SKM-1 (cell line): ENCODE measurements at regions not wholly inside any gene's neighbourhood (a gene's known extent, or its start where the extent isn't known, plus 50 kb on each side); places are given as distances from the start of the nearest gene placed in this dataset.

Source experiments
- DNase-seq: peaks from one replicate; lab custom pipeline; 2025; ENCODE audit not compliant: unreplicated experiment; lab: John Stamatoyannopoulos, UW

- DNase-seq: no peak
Observed at GRCh38 chr20:51269671-51270070, 246.8 kb upstream of the KCNG1 start.

GRCh38 chr20:51267679-51268078 is 244.8 kb upstream of the KCNG1 start:
- no peak for DNase-seq

DNA sequence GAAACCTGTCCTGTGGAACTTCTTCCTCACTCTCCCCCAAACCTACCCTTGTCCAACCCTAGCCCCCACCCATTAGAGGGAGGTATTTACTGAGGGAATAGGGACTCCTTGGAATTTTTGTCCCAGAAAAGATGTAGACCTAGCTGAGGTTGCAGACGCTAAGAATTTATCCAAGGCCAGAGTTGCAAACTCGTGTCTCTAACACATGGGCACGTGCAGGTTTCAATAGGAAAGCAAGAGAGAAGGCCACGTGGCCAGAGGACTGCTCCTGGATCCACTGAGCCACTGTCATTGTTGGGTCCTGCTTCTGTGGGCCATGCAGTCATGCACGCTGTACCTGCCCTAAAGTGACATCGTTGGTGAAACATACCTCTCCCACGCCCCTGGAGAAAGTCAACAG is 243.4 kb upstream of the KCNG1 start:
- no peak for DNase-seq

DNA sequence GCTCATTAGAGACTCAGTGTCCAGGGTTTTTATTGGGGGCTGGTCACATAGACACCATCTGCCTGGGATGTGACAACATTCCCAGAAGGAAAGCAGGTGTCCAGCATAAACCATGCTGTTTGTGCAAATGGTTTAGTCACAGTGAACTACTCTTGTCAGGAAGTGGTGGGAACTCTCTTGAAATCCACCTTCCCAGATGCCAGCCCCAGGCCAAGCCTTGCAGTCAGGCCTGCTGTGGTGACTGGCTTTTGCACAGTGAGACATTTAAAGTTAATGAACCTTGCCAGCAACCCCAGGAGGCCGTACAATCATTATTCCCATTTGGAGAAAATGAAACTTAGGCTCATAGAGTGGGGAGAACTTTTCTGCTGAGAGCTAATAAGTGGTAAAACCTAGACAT is 242.5 kb upstream of the KCNG1 start:
- DNase-seq: no peak

- DNase-seq: no peak
Observed at GRCh38 chr20:51262240-51262639, 239.3 kb upstream of the KCNG1 start.

GRCh38 chr20:51259455-51259854 is 236.5 kb upstream of the KCNG1 start:
- no peak for DNase-seq

- DNase-seq: no peak
Observed at GRCh38 chr20:51258582-51259165, 235.8 kb upstream of the KCNG1 start.

GRCh38 chr20:51255417-51255816 is 232.5 kb upstream of the KCNG1 start:
- DNase-seq: no peak

DNA sequence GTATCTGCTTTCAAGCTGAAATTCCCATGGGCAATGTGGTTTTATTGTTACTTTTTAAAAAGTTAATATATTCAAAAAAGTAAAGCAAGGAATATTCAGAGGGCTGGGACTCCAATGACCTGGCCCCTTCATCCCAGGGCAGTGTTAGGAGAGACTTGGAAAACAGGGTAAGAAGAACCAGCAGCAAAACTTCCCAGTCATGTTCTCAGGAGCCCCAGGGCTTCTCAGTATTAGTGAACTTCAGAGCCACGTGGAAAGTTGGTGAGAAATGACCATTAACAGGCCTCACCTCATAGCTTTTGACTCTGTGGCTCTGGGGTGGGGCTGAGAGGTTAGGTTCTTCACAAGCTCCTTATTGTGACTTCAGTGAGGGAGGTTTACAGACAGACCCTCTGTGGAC is 230.4 kb upstream of the KCNG1 start:
- DNase-seq: no peak

DNA sequence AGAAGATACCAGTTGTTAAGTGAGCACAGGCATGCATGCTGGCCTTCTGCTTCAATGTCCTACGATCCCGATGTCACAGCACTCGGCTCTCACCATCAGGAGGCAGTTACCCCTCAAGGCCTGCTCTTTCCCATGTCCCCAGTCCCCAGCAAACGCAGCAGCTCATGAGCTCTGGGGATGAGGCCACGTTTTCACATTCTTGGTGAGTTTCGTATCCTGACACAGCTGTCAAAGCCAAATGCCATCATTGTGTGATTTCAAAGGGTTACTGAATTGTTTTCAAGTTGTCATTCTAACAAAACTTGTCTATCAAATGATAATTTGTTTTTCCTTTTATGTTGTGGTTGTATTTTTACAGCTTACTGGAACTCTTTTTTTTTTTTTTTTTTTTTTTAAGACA is 226.9 kb upstream of the KCNG1 start:
- DNase-seq: no peak

- no peak for DNase-seq
Observed at GRCh38 chr20:51249215-51249614, 226.3 kb upstream of the KCNG1 start.

DNA sequence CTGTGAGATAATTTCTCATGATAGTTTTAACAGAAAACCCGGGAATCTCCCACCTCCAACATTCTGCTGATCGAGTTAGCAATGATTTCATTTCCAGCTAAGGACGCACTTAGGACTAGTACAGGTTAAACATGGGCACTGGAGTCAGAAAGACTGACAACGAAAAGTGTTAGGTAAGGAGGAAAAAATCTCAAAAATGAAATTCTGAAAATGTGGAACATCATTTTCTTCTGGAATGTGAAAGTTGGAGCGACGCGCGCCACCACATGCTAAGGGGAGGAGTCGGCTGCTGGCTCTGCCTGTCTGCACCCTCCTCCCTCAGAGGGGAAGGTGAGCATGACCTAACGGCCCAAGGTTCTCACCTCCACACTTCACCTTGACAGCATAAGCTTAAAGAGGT is 221.6 kb upstream of the KCNG1 start:
- DNase-seq: no peak

DNA sequence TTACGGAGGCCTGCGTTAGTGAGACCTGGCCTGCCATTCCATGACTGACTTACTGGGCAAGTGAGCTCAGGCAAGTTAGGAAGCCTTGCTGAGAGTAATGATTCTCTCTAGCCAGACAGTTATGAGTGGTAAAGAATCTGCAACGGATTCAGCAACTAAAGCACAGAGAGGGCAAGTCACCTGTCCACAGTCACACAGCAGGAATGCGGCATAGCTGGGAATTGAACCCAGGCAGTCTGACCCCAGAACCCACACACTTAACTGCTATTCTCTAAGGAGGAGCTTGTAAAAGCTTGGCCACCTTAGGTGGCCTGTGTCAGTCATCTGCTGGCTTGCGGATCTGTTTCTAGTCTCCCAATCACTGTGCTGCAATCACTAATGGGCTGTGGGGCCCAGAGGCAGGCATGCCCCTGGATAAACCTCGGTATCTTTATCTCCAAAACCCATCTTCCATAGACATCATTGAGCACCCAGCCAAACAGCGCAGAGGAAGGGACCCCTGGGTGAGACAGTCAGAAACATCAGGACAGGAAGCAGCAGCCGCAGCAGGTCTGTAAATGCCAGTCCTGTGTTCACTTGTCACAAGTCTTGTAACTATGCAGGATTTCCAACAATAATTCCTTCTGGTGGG is 215.9 kb upstream of the KCNG1 start:
- DNase-seq: no peak

- no peak for DNase-seq
Observed at GRCh38 chr20:51237791-51238190, 214.9 kb upstream of the KCNG1 start.

DNA sequence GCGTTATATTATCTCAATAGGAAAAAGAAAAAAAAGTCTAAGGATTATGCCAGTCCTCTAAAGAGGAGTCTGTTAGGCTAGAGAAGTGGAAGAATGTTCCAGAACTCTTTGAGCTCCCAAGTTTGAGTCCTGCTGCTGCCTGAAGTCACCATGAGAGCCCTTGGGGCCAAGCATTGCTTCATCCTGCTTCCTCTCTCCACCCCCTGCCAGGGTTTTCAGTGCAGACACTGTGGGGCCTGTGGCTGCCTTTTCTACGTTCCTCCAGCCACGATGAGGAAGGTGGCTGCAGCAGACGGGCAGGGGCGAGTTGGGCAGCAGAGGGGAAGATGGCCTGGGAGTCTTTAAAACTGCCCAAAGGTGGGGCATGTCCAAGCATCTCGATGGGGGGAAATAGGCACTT is 214.4 kb upstream of the KCNG1 start:
- DNase-seq: peak; percentile 75

GRCh38 chr20:51236421-51236820 is 213.5 kb upstream of the KCNG1 start:
- DNase-seq: no peak

- DNase-seq: no peak
Observed at GRCh38 chr20:51233345-51233744, 210.4 kb upstream of the KCNG1 start.

GRCh38 chr20:51230727-51231126 is 207.8 kb upstream of the KCNG1 start:
- DNase-seq: no peak

DNA sequence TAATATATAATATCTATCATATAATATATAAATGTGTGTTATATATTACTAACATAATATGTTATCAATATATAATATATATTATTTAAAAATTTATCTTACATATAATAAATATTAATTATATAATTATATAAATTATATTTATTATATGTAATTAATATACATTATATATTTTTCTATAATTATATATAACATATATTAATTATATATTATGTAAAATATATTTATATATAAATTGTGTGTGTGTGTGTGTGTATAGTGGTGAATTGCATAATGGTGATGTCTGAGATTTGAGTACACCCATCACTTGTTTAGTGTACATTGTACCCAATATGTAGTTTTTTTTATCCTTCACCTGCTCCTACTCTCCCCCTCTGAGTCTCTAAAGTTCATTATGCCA is 205.9 kb upstream of the KCNG1 start:
- no peak for DNase-seq

GRCh38 chr20:51227744-51228143 is 204.8 kb upstream of the KCNG1 start:
- DNase-seq: no peak

GRCh38 chr20:51223183-51223720 is 200.3 kb upstream of the KCNG1 start:
- DNase-seq: no peak

- DNase-seq: peak; percentile 21
Observed at GRCh38 chr20:51221791-51222408, 199.0 kb upstream of the KCNG1 start.

- DNase-seq: no peak
Observed at GRCh38 chr20:51221103-51221502, 198.2 kb upstream of the KCNG1 start.
